ENCODE measurements at regions not wholly inside any gene's neighbourhood (a gene's known extent, or its start where the extent isn't known, plus 50 kb on each side); places are given as distances from the start of the nearest gene placed in this dataset.

DNA sequence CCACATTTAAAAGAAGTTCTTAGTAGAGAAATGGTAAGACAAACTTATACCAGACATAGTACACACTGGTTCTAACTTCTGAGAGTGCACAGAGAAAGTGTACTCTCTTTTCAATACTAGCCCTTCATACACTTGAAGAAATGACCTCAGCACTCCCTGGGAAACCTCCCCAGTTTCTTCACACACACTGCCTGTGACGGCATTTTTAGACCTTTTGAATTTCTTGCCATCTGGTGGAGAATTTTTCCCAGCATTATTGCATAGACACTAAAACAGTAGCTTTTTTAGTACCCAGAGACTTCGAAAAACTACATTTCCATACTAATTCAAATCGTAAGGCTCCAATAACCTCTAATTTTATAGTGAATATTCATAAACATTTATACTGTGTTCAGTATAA, 341.6 kb upstream of the MAOA start:
- Histone ChIP-seq H3K4me3 (no peak overlapping the region), H3K79me2 (ENCODE audit: low read depth) (no peaks in the 10 kb centered on the region), H3K36me3 (ENCODE audit: low read depth) (no peaks in the 10 kb centered on the region), H3K4me1 (replicated peaks; ENCODE audit: insufficient read depth) (no peaks in the 10 kb centered on the region), H3K27me3 (ENCODE audit: insufficient read depth, low read depth) (no peaks in the 10 kb centered on the region), H3K9me3 (ENCODE audit: insufficient read depth, low read depth) (no peaks in the 10 kb centered on the region), H3K9me2 (ENCODE audit: insufficient read depth) (no peaks in the 10 kb centered on the region), H3F3A (ENCODE audit: insufficient read depth, low read depth) (no peaks in the 10 kb centered on the region), H2AFZ (no peak overlapping the region), H4K20me1 (ENCODE audit: insufficient read depth) (no peaks in the 10 kb centered on the region), H3K4me2 (no peak overlapping the region), H3K27ac (no peak overlapping the region)
- intact Hi-C loops (cut with micrococcal nuclease; ENCODE audit: unreplicated experiment), result no loop called here
- ChIA-PET CTCF (no interaction called here), POLR2A (ENCODE audit: unreplicated experiment) (no interaction called here)
- no TSS peak for BruUV-seq (replicated peaks)
- no peak for TF ChIP-seq EZH2 (IDR thresholded peaks at IDR 0.05; ENCODE audit: low read depth)
- TF ChIP-seq, protein P1, sequence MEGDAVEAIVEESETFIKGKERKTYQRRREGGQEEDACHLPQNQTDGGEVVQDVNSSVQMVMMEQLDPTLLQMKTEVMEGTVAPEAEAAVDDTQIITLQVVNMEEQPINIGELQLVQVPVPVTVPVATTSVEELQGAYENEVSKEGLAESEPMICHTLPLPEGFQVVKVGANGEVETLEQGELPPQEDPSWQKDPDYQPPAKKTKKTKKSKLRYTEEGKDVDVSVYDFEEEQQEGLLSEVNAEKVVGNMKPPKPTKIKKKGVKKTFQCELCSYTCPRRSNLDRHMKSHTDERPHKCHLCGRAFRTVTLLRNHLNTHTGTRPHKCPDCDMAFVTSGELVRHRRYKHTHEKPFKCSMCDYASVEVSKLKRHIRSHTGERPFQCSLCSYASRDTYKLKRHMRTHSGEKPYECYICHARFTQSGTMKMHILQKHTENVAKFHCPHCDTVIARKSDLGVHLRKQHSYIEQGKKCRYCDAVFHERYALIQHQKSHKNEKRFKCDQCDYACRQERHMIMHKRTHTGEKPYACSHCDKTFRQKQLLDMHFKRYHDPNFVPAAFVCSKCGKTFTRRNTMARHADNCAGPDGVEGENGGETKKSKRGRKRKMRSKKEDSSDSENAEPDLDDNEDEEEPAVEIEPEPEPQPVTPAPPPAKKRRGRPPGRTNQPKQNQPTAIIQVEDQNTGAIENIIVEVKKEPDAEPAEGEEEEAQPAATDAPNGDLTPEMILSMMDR (conservative IDR thresholded peaks at IDR 0.05), result no peak
- no peak for DNase-seq

DNA sequence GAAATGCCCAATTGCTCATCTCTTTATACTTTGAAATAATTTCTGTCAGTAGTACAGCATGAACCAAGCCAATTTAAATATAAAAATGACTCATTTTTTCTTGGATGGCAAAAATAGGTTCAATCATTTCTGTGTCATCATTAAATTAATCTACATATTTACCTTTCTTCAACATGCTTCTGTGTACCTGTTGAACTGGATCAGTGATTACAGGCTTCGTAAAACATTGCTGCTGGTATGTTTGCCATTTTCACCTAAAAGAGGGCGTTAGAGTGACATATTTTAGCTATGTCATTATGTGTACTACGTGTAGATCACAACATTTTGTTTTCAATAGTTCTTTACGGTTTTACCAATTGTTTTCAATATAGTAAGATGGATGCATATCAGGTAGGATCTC, 340.5 kb upstream of the MAOA start:
- CTCF ChIA-PET, result no interaction called here
- H3K4me1 ChIP-seq (replicated peaks; ENCODE audit: insufficient read depth), result no peaks in the 10 kb centered on the region
- BruUV-seq (replicated peaks), result no TSS peak
- no peaks in the 10 kb centered on the region for H4K20me1 ChIP-seq (ENCODE audit: insufficient read depth)
- no peaks in the 10 kb centered on the region for H3F3A ChIP-seq (ENCODE audit: insufficient read depth, low read depth)
- TF ChIP-seq EZH2 (IDR thresholded peaks at IDR 0.05; ENCODE audit: low read depth), result no peak
- TF ChIP-seq, protein P1 (conservative IDR thresholded peaks at IDR 0.05), result no peak
- intact Hi-C loops (cut with micrococcal nuclease; ENCODE audit: unreplicated experiment), result no loop called here
- H3K27me3 ChIP-seq (ENCODE audit: insufficient read depth, low read depth), result no peaks in the 10 kb centered on the region
- no peak overlapping the region for H2AFZ ChIP-seq
- no peak overlapping the region for H3K4me2 ChIP-seq
- H3K36me3 ChIP-seq (ENCODE audit: low read depth), result no peaks in the 10 kb centered on the region
- H3K4me3 ChIP-seq, result no peak overlapping the region
- POLR2A ChIA-PET (ENCODE audit: unreplicated experiment), result no interaction called here
- DNase-seq, result no peak
- no peaks in the 10 kb centered on the region for H3K9me2 ChIP-seq (ENCODE audit: insufficient read depth)
- no peaks in the 10 kb centered on the region for H3K9me3 ChIP-seq (ENCODE audit: insufficient read depth, low read depth)
- no peak overlapping the region for H3K27ac ChIP-seq
- no peaks in the 10 kb centered on the region for H3K79me2 ChIP-seq (ENCODE audit: low read depth)

DNA sequence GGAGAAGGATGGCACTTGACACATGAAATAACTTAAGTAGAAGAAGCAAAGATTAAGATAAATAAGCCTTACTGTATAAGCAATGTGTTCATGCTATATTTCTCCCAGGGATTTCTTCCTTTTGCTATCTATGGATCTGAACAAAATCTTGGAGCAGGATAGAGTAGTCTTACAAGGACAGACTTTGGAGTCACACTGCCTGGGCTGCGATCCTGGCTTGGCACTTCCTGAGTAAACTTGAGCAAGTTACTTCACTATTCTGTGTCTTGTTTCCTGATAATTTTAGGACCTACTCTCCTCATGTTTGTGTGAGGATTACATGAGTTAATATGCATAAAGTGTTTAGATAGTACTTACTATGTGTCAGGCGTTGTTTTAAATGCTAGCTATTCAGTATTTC, 340.0 kb upstream of the MAOA start:
- H3K9me2 ChIP-seq (ENCODE audit: insufficient read depth), result no peaks in the 10 kb centered on the region
- no peaks in the 10 kb centered on the region for H4K20me1 ChIP-seq (ENCODE audit: insufficient read depth)
- no peak overlapping the region for H3K4me2 ChIP-seq
- ChIA-PET POLR2A (ENCODE audit: unreplicated experiment) (no interaction called here), CTCF (no interaction called here)
- H3K4me1 ChIP-seq (replicated peaks; ENCODE audit: insufficient read depth), result no peaks in the 10 kb centered on the region
- H3K4me3 ChIP-seq, result no peak overlapping the region
- TF ChIP-seq, protein P1 (conservative IDR thresholded peaks at IDR 0.05), result no peak
- no peak for TF ChIP-seq EZH2 (IDR thresholded peaks at IDR 0.05; ENCODE audit: low read depth)
- no peaks in the 10 kb centered on the region for H3K79me2 ChIP-seq (ENCODE audit: low read depth)
- no peaks in the 10 kb centered on the region for H3K9me3 ChIP-seq (ENCODE audit: insufficient read depth, low read depth)
- no peaks in the 10 kb centered on the region for H3F3A ChIP-seq (ENCODE audit: insufficient read depth, low read depth)
- H3K27ac ChIP-seq, result no peak overlapping the region
- no TSS peak for BruUV-seq (replicated peaks)
- no peaks in the 10 kb centered on the region for H3K36me3 ChIP-seq (ENCODE audit: low read depth)
- intact Hi-C loops (cut with micrococcal nuclease; ENCODE audit: unreplicated experiment), result no loop called here
- no peaks in the 10 kb centered on the region for H3K27me3 ChIP-seq (ENCODE audit: insufficient read depth, low read depth)
- H2AFZ ChIP-seq, result no peak overlapping the region
- no peak for DNase-seq
